ENCODE measurements at regions not wholly inside any gene's neighbourhood (a gene's known extent, or its start where the extent isn't known, plus 50 kb on each side); places are given as distances from the start of the nearest gene placed in this dataset.
"Not testable (repeated sequence)": the region's sequence is repeated elsewhere in the genome, so short reads cannot be mapped to it uniquely, and the experiment has no call there.

- TF ChIP-seq, protein P1, sequence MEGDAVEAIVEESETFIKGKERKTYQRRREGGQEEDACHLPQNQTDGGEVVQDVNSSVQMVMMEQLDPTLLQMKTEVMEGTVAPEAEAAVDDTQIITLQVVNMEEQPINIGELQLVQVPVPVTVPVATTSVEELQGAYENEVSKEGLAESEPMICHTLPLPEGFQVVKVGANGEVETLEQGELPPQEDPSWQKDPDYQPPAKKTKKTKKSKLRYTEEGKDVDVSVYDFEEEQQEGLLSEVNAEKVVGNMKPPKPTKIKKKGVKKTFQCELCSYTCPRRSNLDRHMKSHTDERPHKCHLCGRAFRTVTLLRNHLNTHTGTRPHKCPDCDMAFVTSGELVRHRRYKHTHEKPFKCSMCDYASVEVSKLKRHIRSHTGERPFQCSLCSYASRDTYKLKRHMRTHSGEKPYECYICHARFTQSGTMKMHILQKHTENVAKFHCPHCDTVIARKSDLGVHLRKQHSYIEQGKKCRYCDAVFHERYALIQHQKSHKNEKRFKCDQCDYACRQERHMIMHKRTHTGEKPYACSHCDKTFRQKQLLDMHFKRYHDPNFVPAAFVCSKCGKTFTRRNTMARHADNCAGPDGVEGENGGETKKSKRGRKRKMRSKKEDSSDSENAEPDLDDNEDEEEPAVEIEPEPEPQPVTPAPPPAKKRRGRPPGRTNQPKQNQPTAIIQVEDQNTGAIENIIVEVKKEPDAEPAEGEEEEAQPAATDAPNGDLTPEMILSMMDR (IDR thresholded peaks at IDR 0.05; ENCODE audit: low read depth, low read length, missing control alignments): no peak
- DNase-seq (ENCODE audit: low read depth): no peak
- H3K4me3 ChIP-seq (ENCODE audit: low read depth, low read length): no peak overlapping the region
Measured at GRCh38 chr4:53941331-53941730, 123.1 kb downstream of the CHIC2 start.

DNA sequence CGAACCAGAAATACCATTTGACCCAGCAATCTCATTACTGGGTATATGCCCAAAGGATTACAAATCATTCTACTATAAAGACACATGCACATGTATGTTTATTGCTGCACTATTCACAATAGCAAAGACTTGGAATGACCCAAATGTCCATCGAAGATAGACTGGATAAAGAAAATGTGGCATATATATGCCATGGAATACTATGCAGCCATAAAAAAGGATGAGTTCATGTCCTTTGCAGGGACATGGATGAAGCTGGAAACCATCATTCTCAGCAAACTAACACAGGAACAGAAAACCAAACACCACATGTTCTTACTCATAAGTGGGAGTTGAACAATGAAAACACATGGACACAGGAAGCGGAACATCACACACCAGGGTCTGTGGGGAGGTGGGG lies 124.5 kb downstream of the CHIC2 start:
- DNase-seq (ENCODE audit: low read depth); H3K4me3 ChIP-seq (ENCODE audit: low read depth, low read length): not testable (repeated sequence)

DNA sequence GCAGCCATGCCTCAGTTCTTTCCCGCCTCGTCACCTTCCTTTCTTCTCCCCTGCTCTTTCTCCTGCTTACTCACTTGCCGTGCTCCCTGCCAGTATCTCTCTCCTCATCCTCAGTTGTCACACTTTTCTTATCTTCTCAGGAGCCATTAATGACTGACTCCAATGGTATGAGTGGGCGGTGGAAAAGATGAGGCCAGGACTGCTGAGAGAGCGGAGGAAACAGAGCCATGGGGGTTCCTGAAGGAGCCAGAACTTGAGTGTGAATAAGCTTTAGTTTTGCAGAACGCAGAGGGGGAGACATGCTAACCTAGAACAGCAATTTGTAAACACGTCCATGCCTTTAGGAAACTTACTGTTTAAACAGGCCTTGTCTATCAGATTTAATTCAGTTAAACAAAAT lies 126.5 kb downstream of the CHIC2 start:
- TF ChIP-seq, protein P1 (IDR thresholded peaks at IDR 0.05; ENCODE audit: low read depth, low read length, missing control alignments): no peak
- H3K4me3 ChIP-seq (ENCODE audit: low read depth, low read length): no peak overlapping the region
- DNase-seq (ENCODE audit: low read depth): no peak

GRCh38 chr4:53937327-53937726 lies 127.1 kb downstream of the CHIC2 start:
- TF ChIP-seq, protein P1 (IDR thresholded peaks at IDR 0.05; ENCODE audit: low read depth, low read length, missing control alignments): no peak
- DNase-seq (ENCODE audit: low read depth): no peak
- H3K4me3 ChIP-seq (ENCODE audit: low read depth, low read length): no peak overlapping the region

- no peak for DNase-seq (ENCODE audit: low read depth)
- TF ChIP-seq, protein P1 (IDR thresholded peaks at IDR 0.05; ENCODE audit: low read depth, low read length, missing control alignments): no peak
- no peak overlapping the region for H3K4me3 ChIP-seq (ENCODE audit: low read depth, low read length)
Measured at GRCh38 chr4:53935780-53936179, 128.6 kb downstream of the CHIC2 start.

DNA sequence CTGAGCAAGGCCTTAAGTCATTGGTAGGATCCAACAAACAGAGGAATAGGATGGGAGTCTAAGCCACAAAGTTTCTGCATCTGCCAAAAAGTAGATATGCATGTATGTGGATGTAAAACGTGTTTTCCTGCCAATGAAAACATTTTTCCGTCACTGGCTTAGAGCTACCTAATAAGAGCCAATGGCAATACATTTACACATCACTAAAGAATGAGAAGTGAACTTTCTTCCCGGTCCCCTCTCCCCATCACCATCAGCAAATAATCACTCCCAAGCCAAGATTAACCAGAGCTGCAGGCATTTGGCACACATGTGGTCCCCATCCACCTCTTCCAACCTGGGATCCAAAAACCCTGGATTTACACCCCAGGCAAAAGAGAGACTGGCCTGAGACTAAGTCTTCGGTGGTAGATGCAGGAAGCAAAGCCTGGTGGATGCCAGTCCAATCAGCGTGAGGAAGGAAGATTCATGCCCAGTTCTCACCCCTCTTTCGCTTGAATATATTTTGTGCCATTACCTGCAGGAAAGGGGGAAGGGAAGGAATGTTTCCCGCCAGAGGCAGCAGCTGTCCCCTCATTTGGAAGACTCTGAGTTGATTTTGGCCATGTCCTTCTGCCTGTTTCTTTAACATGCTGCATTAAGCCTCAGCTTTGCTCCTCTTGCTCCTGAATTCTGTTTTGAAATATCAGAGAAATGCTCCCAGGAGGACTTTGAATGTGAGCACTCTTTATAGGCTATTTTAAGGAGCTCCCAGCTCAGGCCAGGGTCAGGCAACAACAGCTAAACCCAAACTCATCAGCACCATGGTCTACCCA lies 131.4 kb downstream of the CHIC2 start:
- TF ChIP-seq, protein P1 (IDR thresholded peaks at IDR 0.05; ENCODE audit: low read depth, low read length, missing control alignments): no peak
- no peak for DNase-seq (ENCODE audit: low read depth)
- no peak overlapping the region for H3K4me3 ChIP-seq (ENCODE audit: low read depth, low read length)

- H3K4me3 ChIP-seq (ENCODE audit: low read depth, low read length): no peak overlapping the region
- TF ChIP-seq, protein P1 (IDR thresholded peaks at IDR 0.05; ENCODE audit: low read depth, low read length, missing control alignments): no peak
- no peak for DNase-seq (ENCODE audit: low read depth)
Measured at GRCh38 chr4:53931461-53931961, 132.9 kb downstream of the CHIC2 start.
